ENCODE measurements at regions not wholly inside any gene's neighbourhood (a gene's known extent, or its start where the extent isn't known, plus 50 kb on each side); places are given as distances from the start of the nearest gene placed in this dataset.
"Not testable (repeated sequence)": the region's sequence is repeated elsewhere in the genome, so short reads cannot be mapped to it uniquely, and the experiment has no call there.

DNA sequence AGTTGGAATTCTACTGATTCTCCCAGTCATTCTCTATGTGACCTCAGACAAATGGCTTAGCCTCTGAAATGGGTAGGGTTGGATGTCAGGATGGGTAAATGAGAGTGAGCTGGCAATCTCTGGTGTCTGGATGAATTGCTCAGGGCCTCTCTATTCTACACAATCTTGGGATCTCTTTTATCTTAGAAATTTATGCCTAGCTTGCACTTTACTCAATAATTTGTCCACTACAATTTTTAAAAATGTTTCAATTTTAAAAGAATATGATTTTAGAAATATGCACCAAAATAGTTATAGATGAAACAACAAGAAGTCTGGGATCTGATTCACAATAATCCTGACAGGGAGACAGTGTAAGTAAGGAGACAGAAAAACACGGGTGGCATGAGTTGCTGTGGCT is 134.1 kb downstream of the KLRB1 start:
- not testable (repeated sequence) for H3K4me3 ChIP-seq (ENCODE audit: low read length); H3K4me1 ChIP-seq (ENCODE audit: insufficient read depth, low read length); H3K36me3 ChIP-seq (ENCODE audit: insufficient read depth, low read depth, low read length); H3K27ac ChIP-seq (ENCODE audit: low read length); H3K27me3 ChIP-seq (ENCODE audit: insufficient read depth, low read length); H3K9me3 ChIP-seq (ENCODE audit: insufficient read depth, low read depth, low read length); H3K9ac ChIP-seq (ENCODE audit: low read depth, low read length)

DNA sequence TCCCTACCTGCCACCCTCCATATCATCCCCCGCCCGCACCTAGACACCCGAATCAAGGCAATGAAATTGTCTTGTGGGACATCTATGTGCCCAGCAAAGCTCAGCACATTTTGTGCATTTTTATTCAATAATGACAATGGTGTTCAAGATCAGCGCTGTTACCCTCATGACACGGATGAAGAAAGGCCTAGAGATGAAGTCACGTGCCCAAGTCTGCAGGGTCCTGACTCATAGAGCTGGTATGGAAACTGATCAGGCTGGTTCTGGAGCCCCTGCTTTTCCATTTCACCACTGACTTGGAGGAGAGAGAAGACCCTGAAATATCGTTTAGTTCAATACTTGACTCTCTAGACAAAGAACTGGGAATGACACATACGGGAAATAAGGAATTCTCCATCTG is 136.2 kb downstream of the KLRB1 start:
- not testable (repeated sequence) for H3K36me3 ChIP-seq (ENCODE audit: insufficient read depth, low read depth, low read length); H3K9me3 ChIP-seq (ENCODE audit: insufficient read depth, low read depth, low read length); H3K27ac ChIP-seq (ENCODE audit: low read length); H3K27me3 ChIP-seq (ENCODE audit: insufficient read depth, low read length); H3K9ac ChIP-seq (ENCODE audit: low read depth, low read length); H3K4me3 ChIP-seq (ENCODE audit: low read length); H3K4me1 ChIP-seq (ENCODE audit: insufficient read depth, low read length)

DNA sequence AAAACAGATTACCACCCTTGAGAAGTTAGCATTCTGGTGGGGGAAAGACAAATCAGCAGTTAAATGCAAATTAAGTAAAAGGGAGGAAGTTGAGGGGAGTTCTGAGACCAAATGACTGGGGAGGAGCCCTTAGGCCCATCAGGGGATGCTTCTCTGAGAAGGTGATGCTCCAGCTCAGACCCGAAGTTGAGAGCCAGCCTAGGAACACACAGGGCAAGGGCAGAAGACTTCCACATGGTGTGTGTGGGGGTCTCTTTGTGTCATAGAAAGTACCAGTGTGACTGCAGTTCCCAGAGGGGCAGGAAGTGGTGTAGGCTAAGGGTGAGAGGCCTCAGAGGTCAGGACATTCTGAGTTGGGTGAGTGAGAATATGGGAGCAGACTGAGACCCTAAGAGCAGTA is 137.3 kb downstream of the KLRB1 start:
- not testable (repeated sequence) for H3K9me3 ChIP-seq (ENCODE audit: insufficient read depth, low read depth, low read length); H3K9ac ChIP-seq (ENCODE audit: low read depth, low read length); H3K36me3 ChIP-seq (ENCODE audit: insufficient read depth, low read depth, low read length); H3K27ac ChIP-seq (ENCODE audit: low read length); H3K27me3 ChIP-seq (ENCODE audit: insufficient read depth, low read length); H3K4me3 ChIP-seq (ENCODE audit: low read length); H3K4me1 ChIP-seq (ENCODE audit: insufficient read depth, low read length)

DNA sequence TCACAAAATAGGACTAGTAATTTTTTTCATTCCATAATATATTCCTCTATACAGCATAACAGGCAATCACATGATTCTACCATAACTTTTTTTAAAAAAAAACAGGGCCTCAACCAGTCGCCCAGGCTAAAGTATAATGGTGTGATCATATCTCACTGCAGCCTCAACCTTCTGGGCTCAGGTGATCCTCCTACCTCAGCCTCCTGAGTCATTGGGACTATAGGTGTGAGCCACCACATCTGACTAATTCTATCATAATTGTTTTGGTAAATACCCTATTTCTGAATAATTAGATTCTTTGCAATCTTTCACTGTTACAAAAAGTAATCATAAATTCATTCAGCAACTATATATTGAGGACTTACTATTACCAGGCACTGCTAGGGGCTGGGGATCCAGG is 137.8 kb downstream of the KLRB1 start:
- not testable (repeated sequence) for H3K9ac ChIP-seq (ENCODE audit: low read depth, low read length); H3K36me3 ChIP-seq (ENCODE audit: insufficient read depth, low read depth, low read length); H3K27ac ChIP-seq (ENCODE audit: low read length); H3K9me3 ChIP-seq (ENCODE audit: insufficient read depth, low read depth, low read length); H3K4me1 ChIP-seq (ENCODE audit: insufficient read depth, low read length); H3K4me3 ChIP-seq (ENCODE audit: low read length); H3K27me3 ChIP-seq (ENCODE audit: insufficient read depth, low read length)

DNA sequence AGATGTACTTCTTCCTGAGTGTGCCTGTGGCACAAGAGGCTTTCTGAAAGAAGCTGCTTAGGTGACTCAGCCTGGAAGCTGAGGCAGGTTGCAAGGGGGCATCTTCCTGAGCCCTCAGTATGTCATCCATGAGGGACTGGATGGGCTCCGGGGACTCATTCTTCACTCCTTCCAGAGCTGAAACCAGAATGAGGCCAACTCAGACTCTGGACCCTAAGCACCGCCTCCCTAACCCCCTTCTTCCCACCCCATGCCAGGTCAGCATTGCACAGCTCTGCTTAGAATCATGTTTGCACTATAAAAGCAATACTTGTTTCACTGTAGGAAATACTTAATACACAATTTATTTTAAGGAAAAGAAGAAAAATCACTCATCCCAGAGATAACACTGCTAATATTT is 138.3 kb downstream of the KLRB1 start:
- H3K4me3 ChIP-seq (ENCODE audit: low read length); H3K36me3 ChIP-seq (ENCODE audit: insufficient read depth, low read depth, low read length); H3K9me3 ChIP-seq (ENCODE audit: insufficient read depth, low read depth, low read length); H3K27me3 ChIP-seq (ENCODE audit: insufficient read depth, low read length); H3K27ac ChIP-seq (ENCODE audit: low read length); H3K9ac ChIP-seq (ENCODE audit: low read depth, low read length); H3K4me1 ChIP-seq (ENCODE audit: insufficient read depth, low read length): not testable (repeated sequence)

DNA sequence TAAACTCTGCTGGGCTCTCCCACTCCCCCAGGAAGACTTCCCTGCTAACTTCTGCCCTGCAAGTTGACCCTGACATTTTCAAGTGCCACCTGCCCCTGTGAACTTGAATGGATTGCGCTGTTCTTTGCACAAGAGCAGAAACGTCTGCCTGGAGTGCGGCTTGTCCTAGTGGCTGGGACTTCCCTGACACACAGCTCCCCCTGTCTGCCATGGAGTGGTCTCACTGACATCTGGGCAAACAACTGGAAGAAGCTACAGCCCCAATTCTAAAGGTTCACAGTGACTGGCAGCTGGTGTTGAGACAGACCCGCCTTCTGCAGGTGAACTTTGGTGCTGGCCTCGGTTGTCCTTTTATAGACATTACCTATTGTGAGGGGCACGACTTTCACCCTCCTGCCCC is 138.7 kb downstream of the KLRB1 start:
- H3K27me3 ChIP-seq (ENCODE audit: insufficient read depth, low read length); H3K27ac ChIP-seq (ENCODE audit: low read length); H3K36me3 ChIP-seq (ENCODE audit: insufficient read depth, low read depth, low read length); H3K4me1 ChIP-seq (ENCODE audit: insufficient read depth, low read length); H3K9me3 ChIP-seq (ENCODE audit: insufficient read depth, low read depth, low read length); H3K9ac ChIP-seq (ENCODE audit: low read depth, low read length); H3K4me3 ChIP-seq (ENCODE audit: low read length): not testable (repeated sequence)

DNA sequence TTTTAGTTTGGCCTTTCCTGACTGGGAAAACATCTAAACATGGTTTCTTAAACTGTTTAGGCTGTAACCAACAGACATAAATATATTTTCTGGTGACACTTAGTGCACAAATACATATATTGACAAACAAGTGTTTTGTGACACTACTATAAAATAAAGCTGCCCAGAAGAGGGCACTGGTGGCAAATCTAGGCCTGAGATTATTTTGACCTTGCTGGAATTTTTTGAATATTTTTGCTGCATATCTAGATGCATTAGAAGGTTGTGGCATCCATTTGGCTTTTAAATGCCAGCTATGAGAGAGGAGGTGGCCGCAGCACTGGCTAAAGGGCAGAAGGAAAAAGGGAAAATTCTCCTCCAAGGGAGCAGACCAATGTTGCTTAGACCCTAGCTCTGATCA is 139.6 kb downstream of the KLRB1 start:
- not testable (repeated sequence) for H3K4me1 ChIP-seq (ENCODE audit: insufficient read depth, low read length); H3K9me3 ChIP-seq (ENCODE audit: insufficient read depth, low read depth, low read length); H3K4me3 ChIP-seq (ENCODE audit: low read length); H3K9ac ChIP-seq (ENCODE audit: low read depth, low read length); H3K36me3 ChIP-seq (ENCODE audit: insufficient read depth, low read depth, low read length); H3K27ac ChIP-seq (ENCODE audit: low read length); H3K27me3 ChIP-seq (ENCODE audit: insufficient read depth, low read length)

DNA sequence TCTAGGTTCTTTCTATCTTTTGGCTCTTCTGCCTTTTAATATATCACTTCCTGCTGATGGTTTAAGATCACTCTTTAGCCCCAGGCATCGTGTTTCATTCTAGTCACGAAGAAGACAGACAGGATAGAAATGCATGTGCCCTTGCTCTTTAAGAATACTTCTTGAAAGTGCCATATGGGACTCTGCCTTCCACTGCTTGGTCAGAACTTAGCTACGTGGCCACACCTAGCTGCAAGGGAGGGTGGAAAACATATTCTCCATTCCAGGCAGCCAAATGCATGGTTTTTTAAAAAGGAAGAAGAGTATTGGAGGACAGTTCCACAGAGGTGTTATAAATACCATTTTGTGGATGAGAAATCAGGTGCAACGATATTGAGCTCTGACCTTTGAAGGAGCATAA is 143.3 kb downstream of the KLRB1 start:
- no peaks in the 10 kb centered on the region for H3K9me3 ChIP-seq (ENCODE audit: insufficient read depth, low read depth, low read length)
- H3K9ac ChIP-seq (ENCODE audit: low read depth, low read length) = no peak overlapping the region
- no peaks in the 10 kb centered on the region for H3K27me3 ChIP-seq (ENCODE audit: insufficient read depth, low read length)
- H3K36me3 ChIP-seq (ENCODE audit: insufficient read depth, low read depth, low read length) = no peaks in the 10 kb centered on the region
- H3K4me3 ChIP-seq (ENCODE audit: low read length) = no peak overlapping the region
- no peaks in the 10 kb centered on the region for H3K4me1 ChIP-seq (ENCODE audit: insufficient read depth, low read length)
- no peak overlapping the region for H3K27ac ChIP-seq (ENCODE audit: low read length)

DNA sequence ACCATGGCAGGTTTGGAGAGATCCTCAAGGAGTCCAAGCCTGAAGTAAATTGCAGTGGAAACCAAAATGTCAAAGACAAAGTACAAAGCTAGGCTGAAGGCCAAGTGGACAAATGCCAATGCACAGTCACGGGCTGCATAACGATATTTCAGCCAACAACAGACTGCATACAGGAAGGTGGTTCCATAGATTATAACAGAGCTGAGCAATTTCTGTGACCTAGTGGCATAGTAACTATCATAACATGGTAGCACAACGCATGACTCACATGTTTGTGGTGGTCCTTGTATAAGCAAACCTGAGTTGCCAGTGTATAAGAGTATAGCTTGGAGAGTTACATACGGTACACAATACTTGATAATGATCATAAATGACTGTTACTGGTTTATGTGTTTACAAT is 152.2 kb downstream of the KLRB1 start:
- not testable (repeated sequence) for H3K36me3 ChIP-seq (ENCODE audit: insufficient read depth, low read depth, low read length); H3K9me3 ChIP-seq (ENCODE audit: insufficient read depth, low read depth, low read length); H3K4me1 ChIP-seq (ENCODE audit: insufficient read depth, low read length); H3K4me3 ChIP-seq (ENCODE audit: low read length); H3K27ac ChIP-seq (ENCODE audit: low read length); H3K9ac ChIP-seq (ENCODE audit: low read depth, low read length); H3K27me3 ChIP-seq (ENCODE audit: insufficient read depth, low read length)

DNA sequence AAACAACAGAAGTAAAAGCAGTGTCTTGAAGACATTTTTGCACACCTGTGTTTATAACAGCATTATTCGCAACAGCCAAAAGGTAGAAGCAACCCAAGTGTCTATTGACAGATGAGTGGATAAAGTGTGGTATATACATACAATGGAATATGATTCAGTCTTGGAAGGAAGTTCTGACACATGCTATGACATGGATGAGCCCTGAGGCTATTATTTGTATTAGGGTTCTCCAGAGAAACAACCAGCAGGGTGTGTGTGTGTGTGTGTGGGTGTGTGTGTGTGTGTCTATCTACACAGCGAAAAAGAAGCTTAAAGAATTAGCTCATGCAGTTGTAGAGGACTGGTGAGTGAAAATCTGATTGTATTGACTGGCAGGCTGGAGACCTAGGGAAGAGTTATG is 153.7 kb downstream of the KLRB1 start:
- not testable (repeated sequence) for H3K27me3 ChIP-seq (ENCODE audit: insufficient read depth, low read length); H3K9me3 ChIP-seq (ENCODE audit: insufficient read depth, low read depth, low read length); H3K9ac ChIP-seq (ENCODE audit: low read depth, low read length); H3K36me3 ChIP-seq (ENCODE audit: insufficient read depth, low read depth, low read length); H3K27ac ChIP-seq (ENCODE audit: low read length); H3K4me3 ChIP-seq (ENCODE audit: low read length); H3K4me1 ChIP-seq (ENCODE audit: insufficient read depth, low read length)

DNA sequence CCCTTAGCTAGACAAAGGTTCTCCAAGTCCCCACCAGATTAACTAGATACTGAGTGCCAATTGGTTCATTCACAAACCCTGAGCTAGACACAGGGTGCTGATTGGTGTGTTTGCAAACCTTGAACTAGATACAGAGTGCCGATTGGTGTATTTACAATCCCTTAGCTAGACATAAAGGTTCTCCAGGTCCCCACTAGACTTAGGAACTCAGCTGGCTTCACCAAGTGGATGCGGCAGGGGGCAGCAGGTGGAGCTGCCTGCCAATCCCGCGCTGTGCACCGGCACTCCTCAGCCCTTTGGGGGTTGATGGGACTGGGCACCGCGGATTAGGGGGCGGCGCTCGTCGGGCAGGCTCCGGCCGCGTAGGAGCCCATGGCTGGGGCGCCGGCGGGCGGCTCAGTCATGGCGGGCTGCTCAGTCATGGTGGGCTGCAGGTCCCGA is 157.6 kb downstream of the KLRB1 start:
- H3K27ac ChIP-seq (ENCODE audit: low read length); H3K4me3 ChIP-seq (ENCODE audit: low read length); H3K9me3 ChIP-seq (ENCODE audit: insufficient read depth, low read depth, low read length); H3K4me1 ChIP-seq (ENCODE audit: insufficient read depth, low read length); H3K27me3 ChIP-seq (ENCODE audit: insufficient read depth, low read length); H3K36me3 ChIP-seq (ENCODE audit: insufficient read depth, low read depth, low read length); H3K9ac ChIP-seq (ENCODE audit: low read depth, low read length): not testable (repeated sequence)

DNA sequence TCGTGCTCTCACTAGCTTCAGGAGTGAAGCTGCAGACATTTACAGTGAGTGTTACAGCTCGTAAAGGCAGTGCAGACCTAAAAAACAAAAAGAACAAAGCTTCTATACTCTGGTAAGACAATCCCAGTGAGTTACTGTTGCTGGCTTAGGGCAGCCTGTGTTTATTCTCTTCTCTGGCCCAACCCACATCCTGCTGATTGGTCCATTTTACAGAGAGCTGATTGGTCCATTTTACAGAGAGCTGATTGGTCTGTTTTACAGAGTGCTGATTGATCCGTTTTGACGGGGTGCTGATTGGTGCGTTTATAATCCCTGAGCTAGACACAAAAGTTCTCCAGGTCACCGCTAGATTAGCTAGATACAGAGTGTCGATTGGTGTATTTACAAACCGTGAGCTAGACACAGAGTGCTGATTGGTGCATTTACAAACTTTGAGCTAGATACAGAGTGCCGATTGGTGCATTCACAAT is 158.0 kb downstream of the KLRB1 start:
- not testable (repeated sequence) for H3K27ac ChIP-seq (ENCODE audit: low read length); H3K4me1 ChIP-seq (ENCODE audit: insufficient read depth, low read length)

DNA sequence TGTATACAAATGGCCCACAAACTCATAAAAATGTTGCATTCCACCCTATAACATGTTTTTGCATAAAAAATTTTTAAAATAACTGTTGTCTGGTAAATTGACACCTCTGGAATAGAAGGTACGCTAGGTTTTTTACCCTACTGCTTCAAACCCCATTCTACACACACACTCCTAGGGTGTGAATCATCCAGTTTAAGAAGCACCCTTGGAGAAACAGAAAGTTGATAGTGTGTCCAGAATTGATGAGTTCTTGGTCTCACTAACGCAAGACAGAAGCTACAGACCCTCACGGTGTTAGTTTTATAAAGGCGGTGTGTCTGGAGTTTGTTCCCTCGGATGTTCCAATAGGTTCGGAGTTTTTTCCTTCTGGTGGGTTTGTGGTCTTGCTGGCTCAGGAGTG is 158.5 kb downstream of the KLRB1 start:
- H3K4me1 ChIP-seq (ENCODE audit: insufficient read depth, low read length) = no peaks in the 10 kb centered on the region
- H3K9ac ChIP-seq (ENCODE audit: low read depth, low read length) = no peak overlapping the region
- no peak overlapping the region for H3K27ac ChIP-seq (ENCODE audit: low read length)
- H3K4me3 ChIP-seq (ENCODE audit: low read length) = peak overlapping the region; percentile 76
- H3K9me3 ChIP-seq (ENCODE audit: insufficient read depth, low read depth, low read length) = no peaks in the 10 kb centered on the region
- no peaks in the 10 kb centered on the region for H3K36me3 ChIP-seq (ENCODE audit: insufficient read depth, low read depth, low read length)
- 0 out of 2 replicates have a peak, but pooled peaks cover 3% of the 10 kb centered on the region for H3K27me3 ChIP-seq (ENCODE audit: insufficient read depth, low read length)

More for the DNA sequence above, 158.0 kb downstream of the KLRB1 start:
- not testable (repeated sequence) for H3K36me3 ChIP-seq (ENCODE audit: insufficient read depth, low read depth, low read length); H3K27me3 ChIP-seq (ENCODE audit: insufficient read depth, low read length); H3K9ac ChIP-seq (ENCODE audit: low read depth, low read length); H3K9me3 ChIP-seq (ENCODE audit: insufficient read depth, low read depth, low read length)
- peak overlapping the region; percentile 76; the same call in 1 of the 2 replicates for H3K4me3 ChIP-seq (ENCODE audit: low read length)
